Karpas-422 (cell line): ENCODE measurements at regions not wholly inside any gene's neighbourhood (a gene's known extent, or its start where the extent isn't known, plus 50 kb on each side); places are given as distances from the start of the nearest gene placed in this dataset.

ENCODE experiments used
- DNase-seq: peaks from one replicate; pipeline ENCODE4 v3.0.0-alpha.2; 2015
- H2AFZ ChIP-seq: fragments of 200-600 bp; sonication (generic); 2 replicates; pipeline ENCODE4 v1.6.1; 2014; ENCODE audit warnings: antibody characterized with exemption, low read length, mixed read lengths
- H3K27ac ChIP-seq: fragments of 200-600 bp; sonication (generic); 2 replicates; pipeline ENCODE4 v1.5.1; 2014; ENCODE audit warnings: mild to moderate bottlenecking, low read length, moderate library complexity
- H3K27me3 ChIP-seq: fragments of 200-600 bp; sonication (generic); 2 replicates; pipeline ENCODE4 v1.6.1; 2014; ENCODE audit warnings: low read length, mixed read lengths
- H3K36me3 ChIP-seq: fragments of 200-600 bp; sonication (generic); 2 replicates; pipeline ENCODE4 v1.6.1; 2014; ENCODE audit warnings: low read length, mixed read lengths; ENCODE audit not compliant: insufficient read depth
- H3K4me1 ChIP-seq: fragments of 200-600 bp; sonication (generic); 2 replicates; pipeline ENCODE4 v1.6.1; 2014; ENCODE audit warnings: mild to moderate bottlenecking, low read length, mixed read lengths
- H3K4me2 ChIP-seq: fragments of 200-600 bp; sonication (generic); 2 replicates; pipeline ENCODE4 v1.6.1; 2014; ENCODE audit warnings: low read length, low read depth, mild to moderate bottlenecking; ENCODE audit not compliant: poor library complexity, severe bottlenecking
- H3K4me3 ChIP-seq: fragments of 200-600 bp; sonication (generic); 2 replicates; pipeline ENCODE4 v1.5.1; 2014; ENCODE audit warnings: mild to moderate bottlenecking, antibody characterized with exemption, low read length, mixed read lengths
- H3K79me2 ChIP-seq: fragments of 200-600 bp; sonication (generic); 2 replicates; pipeline ENCODE4 v1.6.1; 2014; ENCODE audit warnings: mild to moderate bottlenecking, low read length, mixed read lengths
- H3K9ac ChIP-seq: fragments of 200-600 bp; sonication (generic); 2 replicates; pipeline ENCODE4 v1.6.0; 2014; ENCODE audit warnings: low read length
- H3K9me2 ChIP-seq: fragments of 200-600 bp; sonication (generic), shearing (Covaris generic); replicated peaks from 2 replicates; pipeline ENCODE4 v1.6.0; 2014; ENCODE audit warnings: mild to moderate bottlenecking, low read length, moderate library complexity; ENCODE audit not compliant: insufficient read depth
- H3K9me3 ChIP-seq: fragments of 300-700, 200-600 bp; sonication (generic); 2 replicates; pipeline ENCODE4 v1.6.1; 2014; ENCODE audit warnings: low read length, mixed read lengths
- H4K20me1 ChIP-seq: fragments of 200-600 bp; sonication (generic); 2 replicates; pipeline ENCODE4 v1.6.1; 2014; ENCODE audit warnings: mild to moderate bottlenecking, antibody characterized with exemption, low read length, low read depth; ENCODE audit not compliant: insufficient read depth

DNA sequence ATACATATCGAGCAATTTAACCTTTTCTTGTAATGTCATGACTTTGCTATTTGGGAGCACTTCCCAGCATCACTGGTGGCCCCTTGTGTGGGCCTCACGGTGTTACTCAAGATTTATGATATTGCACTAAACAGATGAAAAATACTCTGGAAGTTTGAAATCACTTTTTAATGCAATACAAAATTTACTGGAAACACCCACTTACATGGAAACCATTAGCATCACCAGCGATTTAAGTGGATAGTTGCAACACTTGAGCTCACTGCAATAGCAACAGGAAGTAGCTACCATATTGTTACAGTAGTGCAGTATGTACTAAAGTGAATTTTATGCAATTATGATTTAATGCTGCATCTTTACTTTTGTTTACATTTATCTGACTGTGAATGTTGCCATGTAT lies 184.4 kb downstream of the MDFIC start:
- no peak for DNase-seq
- H3K27ac ChIP-seq: no peak overlapping the region
- no peak overlapping the region for H3K4me2 ChIP-seq
- H3K4me3 ChIP-seq: no peak overlapping the region
- peaks cover 26% of the 10 kb centered on the region for H3K9me3 ChIP-seq
- H3K27me3 ChIP-seq: no peaks in the 10 kb centered on the region
- no peaks in the 10 kb centered on the region for H3K4me1 ChIP-seq
- no peaks in the 10 kb centered on the region for H3K36me3 ChIP-seq
- no peaks in the 10 kb centered on the region for H3K79me2 ChIP-seq
- H4K20me1 ChIP-seq: no peaks in the 10 kb centered on the region
- H3K9me2 ChIP-seq: no peaks in the 10 kb centered on the region
- no peak overlapping the region for H3K9ac ChIP-seq
- no peak overlapping the region for H2AFZ ChIP-seq

- H3K9me2 ChIP-seq: no peaks in the 10 kb centered on the region
- no peaks in the 10 kb centered on the region for H4K20me1 ChIP-seq
- DNase-seq: no peak
- H3K9ac ChIP-seq: no peak overlapping the region
- no peak overlapping the region for H3K4me2 ChIP-seq
- no peak overlapping the region for H3K27ac ChIP-seq
- H3K36me3 ChIP-seq: no peaks in the 10 kb centered on the region
- no peaks in the 10 kb centered on the region for H3K4me1 ChIP-seq
- no peak overlapping the region for H2AFZ ChIP-seq
- H3K79me2 ChIP-seq: no peaks in the 10 kb centered on the region
- no peaks in the 10 kb centered on the region for H3K27me3 ChIP-seq
- H3K9me3 ChIP-seq: peaks cover 20% of the 10 kb centered on the region
- no peak overlapping the region for H3K4me3 ChIP-seq
Observed at GRCh38 chr7:115102738-115103137, 180.8 kb downstream of the MDFIC start.

DNA sequence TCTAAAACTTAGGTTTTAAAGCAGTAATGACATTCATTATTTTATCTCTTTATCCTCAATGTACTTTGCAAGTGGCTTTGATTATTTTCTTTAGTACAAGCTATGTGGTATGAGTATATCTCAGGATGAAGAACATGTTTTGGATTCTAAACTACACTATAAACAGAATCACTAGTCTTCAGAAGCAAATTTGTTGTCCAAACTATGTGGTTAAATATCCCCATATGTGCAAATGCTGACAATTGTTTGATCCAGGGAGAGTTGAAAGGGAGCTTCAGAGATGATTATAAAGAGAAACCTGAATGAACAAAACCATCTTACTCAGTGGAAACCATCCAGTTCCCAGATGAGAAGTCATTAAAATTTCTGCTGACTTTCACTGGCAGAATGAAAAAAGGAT lies 179.3 kb downstream of the MDFIC start:
- Histone ChIP-seq H3K27me3 (no peaks in the 10 kb centered on the region), H3K9me3 (peaks cover 22% of the 10 kb centered on the region)

DNA sequence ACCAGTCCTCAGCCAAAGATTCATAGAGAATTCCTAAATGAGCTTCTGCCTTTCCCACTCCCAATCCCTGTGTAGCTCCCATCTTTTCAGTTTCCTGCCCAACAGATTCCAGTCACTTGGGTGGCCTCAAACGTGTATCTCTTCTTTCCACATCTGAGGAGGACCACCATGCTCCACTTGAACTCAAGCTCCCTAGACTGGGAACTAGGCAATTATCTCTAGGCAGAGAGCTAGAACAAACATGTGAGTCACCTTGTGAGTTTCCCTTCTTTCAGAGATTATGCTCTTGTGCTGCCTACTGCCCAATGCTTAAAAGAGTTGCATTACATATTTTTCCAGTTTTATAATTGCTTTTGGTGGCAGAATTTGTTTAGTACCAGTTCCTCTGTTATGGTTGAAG lies 178.0 kb downstream of the MDFIC start:
- no peak for DNase-seq
- Histone ChIP-seq H3K4me2 (no peak overlapping the region), H4K20me1 (no peaks in the 10 kb centered on the region), H3K27ac (no peak overlapping the region), H3K4me1 (no peaks in the 10 kb centered on the region), H3K79me2 (no peaks in the 10 kb centered on the region), H3K9me2 (no peaks in the 10 kb centered on the region), H3K9me3 (peaks cover 32% of the 10 kb centered on the region; the same call in 1 of the 2 replicates), H2AFZ (no peak overlapping the region), H3K9ac (no peak overlapping the region), H3K36me3 (no peaks in the 10 kb centered on the region), H3K4me3 (no peak overlapping the region), H3K27me3 (no peaks in the 10 kb centered on the region)

More for the DNA sequence above, 179.3 kb downstream of the MDFIC start:
- no peak overlapping the region for H3K9ac ChIP-seq
- no peaks in the 10 kb centered on the region for H3K79me2 ChIP-seq
- no peak overlapping the region for H3K27ac ChIP-seq
- no peak overlapping the region for H3K4me2 ChIP-seq
- H3K36me3 ChIP-seq: no peaks in the 10 kb centered on the region
- no peak for DNase-seq
- no peaks in the 10 kb centered on the region for H3K9me2 ChIP-seq
- H2AFZ ChIP-seq: no peak overlapping the region
- no peak overlapping the region for H3K4me3 ChIP-seq
- H3K4me1 ChIP-seq: no peaks in the 10 kb centered on the region
- H4K20me1 ChIP-seq: no peaks in the 10 kb centered on the region

- H3K4me2 ChIP-seq: no peak overlapping the region
Observed at GRCh38 chr7:115097175-115097671, 175.3 kb downstream of the MDFIC start.

GRCh38 chr7:115096262-115096661 lies 174.4 kb downstream of the MDFIC start:
- Histone ChIP-seq H3K27ac (no peak overlapping the region), H3K79me2 (no peaks in the 10 kb centered on the region), H2AFZ (no peak overlapping the region), H3K4me2 (no peak overlapping the region), H3K9me2 (no peaks in the 10 kb centered on the region), H3K36me3 (no peaks in the 10 kb centered on the region), H3K9ac (no peak overlapping the region), H3K9me3 (peaks cover 34% of the 10 kb centered on the region), H4K20me1 (no peaks in the 10 kb centered on the region), H3K4me1 (no peaks in the 10 kb centered on the region), H3K4me3 (no peak overlapping the region), H3K27me3 (no peaks in the 10 kb centered on the region)
- DNase-seq: no peak

More at GRCh38 chr7:115097175-115097671, 175.3 kb downstream of the MDFIC start:
- Histone ChIP-seq H3K36me3 (no peaks in the 10 kb centered on the region), H3K9me3 (peaks cover 35% of the 10 kb centered on the region), H4K20me1 (no peaks in the 10 kb centered on the region), H3K27ac (no peak overlapping the region), H3K79me2 (no peaks in the 10 kb centered on the region), H3K9me2 (no peaks in the 10 kb centered on the region), H3K27me3 (no peaks in the 10 kb centered on the region), H3K4me3 (no peak overlapping the region), H2AFZ (no peak overlapping the region), H3K9ac (no peak overlapping the region), H3K4me1 (no peaks in the 10 kb centered on the region)
- DNase-seq: no peak

DNA sequence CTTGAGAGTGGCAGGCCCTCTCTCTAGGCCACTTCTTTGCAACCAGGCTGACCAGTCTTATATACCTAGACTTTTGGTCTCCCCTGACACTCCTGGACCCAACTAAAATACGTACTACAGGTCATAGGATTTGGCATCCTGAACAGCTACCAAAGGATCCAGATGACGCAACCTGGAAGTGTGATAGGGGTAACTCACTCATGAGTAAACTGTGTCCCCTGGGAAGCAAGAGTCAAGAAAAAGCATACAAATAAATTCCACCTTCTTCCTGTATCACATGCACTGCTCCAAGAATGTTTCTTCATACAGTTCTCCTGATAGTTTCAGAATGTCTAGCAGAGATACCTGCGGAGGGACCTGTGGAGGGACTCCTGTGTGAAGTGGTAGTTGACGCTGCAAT lies 172.3 kb downstream of the MDFIC start:
- H3K4me1 ChIP-seq: no peaks in the 10 kb centered on the region
- H3K27ac ChIP-seq: no peak overlapping the region
- no peak for DNase-seq
- no peak overlapping the region for H3K4me2 ChIP-seq
- H3K9ac ChIP-seq: no peak overlapping the region
- H3K9me3 ChIP-seq: peaks cover 36% of the 10 kb centered on the region
- no peaks in the 10 kb centered on the region for H4K20me1 ChIP-seq
- no peak overlapping the region for H3K4me3 ChIP-seq
- H2AFZ ChIP-seq: no peak overlapping the region
- H3K79me2 ChIP-seq: no peaks in the 10 kb centered on the region
- no peaks in the 10 kb centered on the region for H3K36me3 ChIP-seq
- H3K9me2 ChIP-seq: no peaks in the 10 kb centered on the region
- no peaks in the 10 kb centered on the region for H3K27me3 ChIP-seq

GRCh38 chr7:115088893-115089292 lies 167.0 kb downstream of the MDFIC start:
- Histone ChIP-seq H3K4me3 (no peak overlapping the region), H3K27ac (no peak overlapping the region)

GRCh38 chr7:115087437-115087836 lies 165.5 kb downstream of the MDFIC start:
- no peak overlapping the region for H3K9ac ChIP-seq
- no peak overlapping the region for H3K4me2 ChIP-seq
- no peaks in the 10 kb centered on the region for H3K9me2 ChIP-seq
- H3K4me1 ChIP-seq: no peaks in the 10 kb centered on the region
- no peak overlapping the region for H3K27ac ChIP-seq
- H3K9me3 ChIP-seq: peaks cover 34% of the 10 kb centered on the region
- no peak for DNase-seq
- H3K79me2 ChIP-seq: no peaks in the 10 kb centered on the region
- no peak overlapping the region for H3K4me3 ChIP-seq
- H2AFZ ChIP-seq: no peak overlapping the region
- H4K20me1 ChIP-seq: no peaks in the 10 kb centered on the region
- H3K36me3 ChIP-seq: no peaks in the 10 kb centered on the region
- H3K27me3 ChIP-seq: no peaks in the 10 kb centered on the region

More at GRCh38 chr7:115088893-115089292, 167.0 kb downstream of the MDFIC start:
- no peaks in the 10 kb centered on the region for H3K79me2 ChIP-seq
- H3K4me2 ChIP-seq: no peak overlapping the region
- H4K20me1 ChIP-seq: no peaks in the 10 kb centered on the region
- no peak overlapping the region for H3K9ac ChIP-seq
- H3K4me1 ChIP-seq: no peaks in the 10 kb centered on the region
- H3K9me2 ChIP-seq: no peaks in the 10 kb centered on the region
- no peaks in the 10 kb centered on the region for H3K27me3 ChIP-seq
- H3K36me3 ChIP-seq: no peaks in the 10 kb centered on the region
- H2AFZ ChIP-seq: no peak overlapping the region
- peaks cover 30% of the 10 kb centered on the region for H3K9me3 ChIP-seq
- DNase-seq: no peak
